HAP-1 (cell line): ENCODE measurements at regions not wholly inside any gene's neighbourhood (a gene's known extent, or its start where the extent isn't known, plus 50 kb on each side); places are given as distances from the start of the nearest gene placed in this dataset.

Source experiments
- DNase-seq, 2 experiments: peaks; one replicate each; pipeline ENCODE4 v3.0.0-alpha.2; 2016 to 2020; ENCODE audit warnings: low spot score in 2 of 2
- H3K27me3 ChIP-seq: fragments of 250-450 bp; sonication (Bioruptor Pico); 2 replicates; pipeline ENCODE4 v1.5.1; 2020; ENCODE audit warnings: low read depth, mild to moderate bottlenecking, moderate library complexity
- H3K36me3 ChIP-seq: fragments of 250-450 bp; sonication (Bioruptor Pico); replicated peaks from 2 replicates; pipeline ENCODE4 v1.5.1; 2020; ENCODE audit warnings: mild to moderate bottlenecking
- H3K4me1 ChIP-seq: fragments of 250-450 bp; sonication (Bioruptor Pico); 2 replicates; pipeline ENCODE4 v1.5.1; 2020; ENCODE audit warnings: mild to moderate bottlenecking
- H3K4me3 ChIP-seq: fragments of 250-450 bp; sonication (Bioruptor Pico); 2 replicates; pipeline ENCODE4 v1.5.1; 2020; ENCODE audit warnings: mild to moderate bottlenecking, moderate library complexity
- H3K9me3 ChIP-seq: fragments of 250-450 bp; sonication (Bioruptor Pico); 2 replicates; pipeline ENCODE4 v1.5.1; 2020; ENCODE audit warnings: mild to moderate bottlenecking, moderate library complexity
- in situ Hi-C: fragments of 300-500 bp; cut with MboI; formaldehyde crosslinking; loops from 3 replicates; pipeline ENCODE4 v1.14.3; 2020; ENCODE audit warnings: low sequenced_read_pairs, inconsistent platforms, mixed read lengths

DNA sequence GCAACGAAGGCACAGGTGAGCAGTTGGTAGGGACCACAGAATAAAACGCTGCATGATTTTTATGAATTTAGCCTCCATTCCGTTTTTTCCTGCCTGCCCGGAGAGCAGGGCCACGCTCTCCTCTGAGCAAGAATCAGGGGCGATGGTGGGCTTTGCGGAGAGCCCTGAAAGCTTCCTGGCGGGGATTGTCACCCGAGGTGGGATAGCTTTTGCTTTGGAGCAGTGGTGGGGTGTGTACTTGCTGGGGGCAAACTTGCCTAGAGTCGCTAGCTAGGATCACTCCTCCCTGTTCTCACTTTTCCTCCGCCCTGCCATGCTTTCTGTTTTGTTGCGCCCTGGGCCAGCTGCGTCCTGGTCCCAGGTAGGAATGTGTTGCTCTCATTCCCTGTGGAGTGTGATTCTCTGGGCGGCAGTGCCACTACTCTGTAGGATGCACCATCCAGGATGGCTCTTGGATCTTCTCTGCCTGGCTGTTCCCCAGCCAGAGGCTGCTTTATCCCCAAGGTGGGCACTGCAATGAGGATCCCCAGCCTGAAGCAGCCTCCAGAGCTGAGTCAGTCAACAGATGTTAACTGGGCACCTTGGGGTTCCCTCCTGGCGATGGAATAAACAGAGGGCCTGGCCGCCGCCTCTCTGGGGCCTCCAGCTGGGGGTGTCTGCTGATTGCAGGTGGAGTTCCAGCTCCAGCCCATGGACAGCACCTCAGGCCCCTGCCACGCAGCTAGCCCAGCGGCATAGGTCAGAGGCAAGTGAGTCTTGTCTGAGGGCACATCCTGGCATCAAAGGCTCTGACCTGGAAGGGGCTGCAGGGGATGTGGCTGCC lies 360.9 kb upstream of the TNRC6C start:
- no peaks in the 10 kb centered on the region for H3K4me1 ChIP-seq
- no peak overlapping the region for H3K4me3 ChIP-seq
- no peaks in the 10 kb centered on the region for H3K36me3 ChIP-seq
- DNase-seq, result no peak
- in situ Hi-C loops, result no loop called here
- H3K9me3 ChIP-seq, result no peaks in the 10 kb centered on the region
- peaks cover 8% of the 10 kb centered on the region for H3K27me3 ChIP-seq

GRCh38 chr17:77598241-77598620 lies 360.3 kb upstream of the TNRC6C start:
- no peak for DNase-seq
- peaks cover 6% of the 10 kb centered on the region for H3K27me3 ChIP-seq
- no peaks in the 10 kb centered on the region for H3K9me3 ChIP-seq
- H3K4me1 ChIP-seq, result no peaks in the 10 kb centered on the region
- H3K4me3 ChIP-seq, result no peak overlapping the region
- H3K36me3 ChIP-seq, result no peaks in the 10 kb centered on the region
- in situ Hi-C loops, result no loop called here

- H3K36me3 ChIP-seq, result no peaks in the 10 kb centered on the region
- in situ Hi-C loops, result no loop called here
- no peak overlapping the region for H3K4me3 ChIP-seq
- peaks cover 6% of the 10 kb centered on the region for H3K27me3 ChIP-seq
- no peak for DNase-seq
- no peaks in the 10 kb centered on the region for H3K4me1 ChIP-seq
- no peaks in the 10 kb centered on the region for H3K9me3 ChIP-seq
Measured at GRCh38 chr17:77599699-77600098, 358.8 kb upstream of the TNRC6C start.

DNA sequence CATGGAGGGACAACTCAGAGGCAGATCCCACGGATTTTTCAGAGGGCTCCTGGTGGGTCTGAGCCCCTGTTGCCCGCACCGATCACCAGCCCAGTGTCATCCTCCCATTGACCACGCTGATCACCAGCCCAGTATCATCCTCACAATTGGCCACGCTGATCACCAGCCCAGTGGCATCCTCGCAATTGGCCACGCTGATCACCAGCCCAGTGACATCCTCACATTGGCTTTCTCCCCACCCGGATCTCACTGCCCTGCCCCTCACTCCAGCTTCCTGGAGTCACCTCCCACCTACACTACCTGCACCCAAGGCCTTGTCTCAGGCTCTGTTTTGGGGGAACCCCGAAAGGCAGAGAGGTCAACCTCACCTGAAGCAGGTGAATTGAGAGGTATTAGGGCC lies 358.2 kb upstream of the TNRC6C start:
- H3K4me3 ChIP-seq, result no peak overlapping the region
- no peaks in the 10 kb centered on the region for H3K4me1 ChIP-seq
- in situ Hi-C loops, result no loop called here
- no peaks in the 10 kb centered on the region for H3K9me3 ChIP-seq
- H3K36me3 ChIP-seq, result no peaks in the 10 kb centered on the region
- DNase-seq, result no peak
- H3K27me3 ChIP-seq, result peaks cover 6% of the 10 kb centered on the region

- H3K4me3 ChIP-seq, result no peak overlapping the region
- H3K27me3 ChIP-seq, result peaks cover 2% of the 10 kb centered on the region
- no peaks in the 10 kb centered on the region for H3K9me3 ChIP-seq
- H3K4me1 ChIP-seq, result no peaks in the 10 kb centered on the region
- in situ Hi-C loops, result no loop called here
- DNase-seq, result no peak
- no peaks in the 10 kb centered on the region for H3K36me3 ChIP-seq
Measured at GRCh38 chr17:77601054-77601979, 357.2 kb upstream of the TNRC6C start.

GRCh38 chr17:77602062-77602746 lies 356.3 kb upstream of the TNRC6C start:
- Histone ChIP-seq H3K36me3 (no peaks in the 10 kb centered on the region), H3K4me3 (no peak overlapping the region), H3K27me3 (no peaks in the 10 kb centered on the region), H3K4me1 (no peaks in the 10 kb centered on the region), H3K9me3 (no peaks in the 10 kb centered on the region)
- in situ Hi-C loops, result no loop called here
- DNase-seq, result no peak

DNA sequence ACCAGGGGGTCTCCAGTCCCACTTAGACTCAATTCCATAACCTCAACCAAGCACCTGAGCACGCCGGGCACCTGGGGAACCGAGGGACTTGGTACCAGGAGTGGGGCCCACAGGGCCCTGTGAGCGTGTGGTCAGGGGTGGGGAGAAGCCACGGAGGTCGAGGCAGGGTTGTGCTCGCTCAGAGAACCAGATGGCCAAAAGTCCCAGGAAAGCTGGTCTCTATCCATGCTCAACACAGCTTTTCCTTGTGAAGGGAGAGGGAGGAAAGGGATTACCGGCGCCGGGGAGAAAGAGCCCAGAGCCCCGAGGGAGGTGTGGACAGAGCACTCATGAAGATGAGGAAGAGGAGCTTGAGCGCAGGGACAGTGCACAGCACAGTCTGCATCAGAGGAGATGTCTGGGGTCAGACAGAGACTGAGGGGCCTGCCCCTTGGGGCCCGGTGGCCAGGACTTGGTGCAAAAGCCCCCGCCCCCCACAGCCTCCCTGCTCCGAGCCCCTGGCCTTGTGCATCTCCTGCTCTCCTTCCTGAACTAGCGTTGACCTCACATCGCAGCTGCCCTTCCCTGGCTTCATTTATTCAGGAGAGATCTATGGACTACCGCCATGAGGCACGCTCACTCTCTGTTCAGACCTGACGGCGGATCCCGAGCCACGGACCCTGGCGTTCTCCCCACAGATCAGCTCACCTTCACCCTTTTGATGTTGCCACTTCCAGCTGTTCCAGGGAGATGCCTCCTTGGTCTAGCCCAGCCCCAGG lies 355.4 kb upstream of the TNRC6C start:
- Histone ChIP-seq H3K4me3 (no peak overlapping the region), H3K27me3 (no peaks in the 10 kb centered on the region), H3K9me3 (no peaks in the 10 kb centered on the region), H3K36me3 (no peaks in the 10 kb centered on the region), H3K4me1 (no peaks in the 10 kb centered on the region)
- in situ Hi-C loops, result no loop called here
- DNase-seq, result no peak

DNA sequence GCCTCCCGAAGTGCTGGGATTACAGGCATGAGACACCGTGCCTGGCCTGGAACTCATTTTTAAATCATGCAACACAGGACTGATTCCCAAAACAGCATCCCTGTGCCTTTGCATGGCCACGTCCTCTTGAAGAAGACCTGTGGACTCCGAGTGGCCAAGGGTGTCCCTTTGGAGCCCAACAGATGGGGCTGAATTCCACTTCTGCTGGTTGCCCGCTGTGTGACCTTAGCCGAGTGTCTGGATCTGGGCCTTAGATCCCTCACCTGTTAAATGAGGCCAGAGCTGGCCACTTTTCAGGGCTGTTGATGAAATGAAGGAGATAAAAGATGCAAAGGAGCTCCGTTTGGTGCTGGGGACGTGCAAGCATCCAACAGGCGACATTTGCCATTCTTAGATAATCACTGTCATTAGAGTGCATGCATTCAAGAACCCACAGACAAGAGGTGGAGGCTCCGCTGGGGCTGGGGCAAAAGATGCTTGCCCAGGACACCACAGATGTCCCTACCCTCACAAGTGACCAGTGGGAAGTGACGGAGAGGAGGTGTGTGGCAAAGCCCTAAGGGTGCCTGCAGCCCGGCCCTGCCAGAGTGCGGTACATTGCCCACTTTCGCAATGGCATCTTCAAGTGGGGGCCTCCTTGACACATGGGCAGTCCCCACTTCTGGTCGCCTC lies 354.1 kb upstream of the TNRC6C start:
- H3K9me3 ChIP-seq, result no peaks in the 10 kb centered on the region
- H3K36me3 ChIP-seq, result no peaks in the 10 kb centered on the region
- DNase-seq, result no peak
- in situ Hi-C loops, result no loop called here
- no peak overlapping the region for H3K4me3 ChIP-seq
- H3K27me3 ChIP-seq, result 0 out of 2 replicates have a peak, but pooled peaks cover 2% of the 10 kb centered on the region
- no peaks in the 10 kb centered on the region for H3K4me1 ChIP-seq

DNA sequence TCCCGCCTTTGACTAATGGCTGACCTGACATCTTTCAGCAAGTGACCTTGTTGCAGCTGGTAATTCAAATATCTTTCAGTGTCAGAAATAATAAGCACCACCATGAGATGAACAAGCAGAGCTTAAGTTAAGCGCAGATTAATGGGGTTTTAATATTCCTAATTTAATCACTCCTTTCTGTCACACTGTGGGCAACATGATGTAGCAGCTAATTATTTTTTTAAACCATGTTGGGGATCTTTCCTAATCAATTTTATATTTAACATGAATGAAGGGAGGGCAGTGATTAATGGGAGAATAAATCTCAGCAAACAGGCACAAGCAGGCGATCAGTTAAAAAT lies 353.6 kb upstream of the TNRC6C start:
- H3K9me3 ChIP-seq, result no peaks in the 10 kb centered on the region
- 0 out of 2 replicates have a peak, but pooled peaks cover 2% of the 10 kb centered on the region for H3K27me3 ChIP-seq
- H3K36me3 ChIP-seq, result no peaks in the 10 kb centered on the region
- in situ Hi-C loops, result no loop called here
- H3K4me1 ChIP-seq, result no peaks in the 10 kb centered on the region
- H3K4me3 ChIP-seq, result no peak overlapping the region
- DNase-seq, result no peak

GRCh38 chr17:77606146-77606864 lies 352.2 kb upstream of the TNRC6C start:
- 0 out of 2 replicates have a peak, but pooled peaks cover 2% of the 10 kb centered on the region for H3K27me3 ChIP-seq
- no peaks in the 10 kb centered on the region for H3K4me1 ChIP-seq
- DNase-seq, result no peak
- in situ Hi-C loops, result no loop called here
- H3K4me3 ChIP-seq, result no peak overlapping the region
- H3K36me3 ChIP-seq, result no peaks in the 10 kb centered on the region
- no peaks in the 10 kb centered on the region for H3K9me3 ChIP-seq

GRCh38 chr17:77606865-77607210 lies 351.7 kb upstream of the TNRC6C start:
- no peaks in the 10 kb centered on the region for H3K9me3 ChIP-seq
- H3K4me1 ChIP-seq, result no peaks in the 10 kb centered on the region
- H3K27me3 ChIP-seq, result 0 out of 2 replicates have a peak, but pooled peaks cover 2% of the 10 kb centered on the region
- in situ Hi-C loops, result no loop called here
- H3K4me3 ChIP-seq, result no peak overlapping the region
- no peaks in the 10 kb centered on the region for H3K36me3 ChIP-seq
- no peak for DNase-seq

- in situ Hi-C loops, result no loop called here
- H3K36me3 ChIP-seq, result no peaks in the 10 kb centered on the region
- no peak for DNase-seq
Measured at GRCh38 chr17:77607606-77608005, 350.9 kb upstream of the TNRC6C start.

More at GRCh38 chr17:77607606-77608005, 350.9 kb upstream of the TNRC6C start:
- Histone ChIP-seq H3K4me3 (no peak overlapping the region), H3K27me3 (0 out of 2 replicates have a peak, but pooled peaks cover 2% of the 10 kb centered on the region), H3K9me3 (no peaks in the 10 kb centered on the region), H3K4me1 (no peaks in the 10 kb centered on the region)
